ENCODE measurements at regions not wholly inside any gene's neighbourhood (a gene's known extent, or its start where the extent isn't known, plus 50 kb on each side); places are given as distances from the start of the nearest gene placed in this dataset.

DNA sequence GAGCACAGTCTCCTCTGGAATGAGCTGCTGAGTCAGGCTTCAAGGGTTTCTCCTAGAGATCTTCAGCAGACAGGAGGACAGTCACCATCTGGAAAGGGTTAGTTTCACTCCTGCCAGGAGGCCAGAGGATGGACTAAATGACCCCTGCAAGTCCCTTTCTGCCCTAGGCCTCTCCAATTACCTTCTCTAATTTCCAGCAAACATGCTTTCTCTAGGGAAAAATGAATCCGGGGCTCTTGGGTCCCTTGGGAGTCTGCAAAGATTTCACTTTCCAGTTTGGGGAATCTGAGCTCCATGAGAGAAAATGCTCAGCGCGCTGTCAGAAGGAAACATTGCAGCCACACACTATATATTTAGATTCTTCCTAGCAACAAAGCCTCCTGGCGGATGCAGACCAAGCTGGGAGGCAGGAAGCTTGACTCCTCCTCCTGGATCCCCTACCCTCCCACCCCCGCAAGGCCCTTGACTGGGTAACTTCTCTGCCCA, 184.4 kb upstream of the CCND2 start:
- CTCF ChIA-PET: interaction anchor here (0.6 to 1.8 kb wide), 4 partner anchors 11 to 188 kb away, joined by 3 to 7 read pairs (median 4); no protein-coding TSS in a partner anchor
- BruUV-seq (replicated peaks): no TSS peak

DNA sequence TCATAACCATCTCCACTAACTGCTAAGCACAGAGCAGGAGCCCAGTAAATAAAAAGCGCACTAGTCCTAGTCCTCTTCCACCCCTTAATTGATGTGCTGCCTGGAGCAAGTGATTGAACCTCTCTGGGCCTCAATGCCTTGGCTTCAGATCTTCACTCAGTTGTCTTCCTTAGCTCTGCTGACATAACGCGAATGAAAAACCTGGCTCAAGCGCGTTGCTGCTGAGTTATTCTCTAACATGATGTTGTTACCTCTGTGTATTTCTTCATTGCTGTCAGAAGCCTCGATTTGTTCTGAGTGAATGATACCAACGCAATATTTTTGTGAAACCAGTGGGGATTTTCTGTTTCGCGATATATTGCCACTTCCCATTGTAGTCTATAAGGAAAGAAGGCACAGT, 185.1 kb upstream of the CCND2 start:
- intact Hi-C loops (cut with micrococcal nuclease): no loop called here
- H3K4me1 Mint-ChIP-seq (ENCODE audit: insufficient read depth, unreplicated experiment): no peaks in the 10 kb centered on the region
- no TSS peak for BruUV-seq (replicated peaks)
- DNase-seq (ENCODE audit: unreplicated experiment): no peak
- no peaks in the 10 kb centered on the region for H3K36me3 Mint-ChIP-seq (ENCODE audit: insufficient read depth, unreplicated experiment)
- TF ChIP-seq, protein P1, sequence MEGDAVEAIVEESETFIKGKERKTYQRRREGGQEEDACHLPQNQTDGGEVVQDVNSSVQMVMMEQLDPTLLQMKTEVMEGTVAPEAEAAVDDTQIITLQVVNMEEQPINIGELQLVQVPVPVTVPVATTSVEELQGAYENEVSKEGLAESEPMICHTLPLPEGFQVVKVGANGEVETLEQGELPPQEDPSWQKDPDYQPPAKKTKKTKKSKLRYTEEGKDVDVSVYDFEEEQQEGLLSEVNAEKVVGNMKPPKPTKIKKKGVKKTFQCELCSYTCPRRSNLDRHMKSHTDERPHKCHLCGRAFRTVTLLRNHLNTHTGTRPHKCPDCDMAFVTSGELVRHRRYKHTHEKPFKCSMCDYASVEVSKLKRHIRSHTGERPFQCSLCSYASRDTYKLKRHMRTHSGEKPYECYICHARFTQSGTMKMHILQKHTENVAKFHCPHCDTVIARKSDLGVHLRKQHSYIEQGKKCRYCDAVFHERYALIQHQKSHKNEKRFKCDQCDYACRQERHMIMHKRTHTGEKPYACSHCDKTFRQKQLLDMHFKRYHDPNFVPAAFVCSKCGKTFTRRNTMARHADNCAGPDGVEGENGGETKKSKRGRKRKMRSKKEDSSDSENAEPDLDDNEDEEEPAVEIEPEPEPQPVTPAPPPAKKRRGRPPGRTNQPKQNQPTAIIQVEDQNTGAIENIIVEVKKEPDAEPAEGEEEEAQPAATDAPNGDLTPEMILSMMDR (IDR thresholded peaks at IDR 0.05; ENCODE audit: unreplicated experiment): no peak
- H3K9me3 Mint-ChIP-seq (ENCODE audit: unreplicated experiment): no peaks in the 10 kb centered on the region
- no peak overlapping the region for H3K4me3 Mint-ChIP-seq (ENCODE audit: unreplicated experiment)
- ChIA-PET CTCF (interaction anchor here (1.0 kb wide), 1 partner anchor 19 kb away, joined by 3 read pairs; no protein-coding TSS in a partner anchor), POLR2A (interaction anchor here (0.6 kb wide), 1 partner anchor 11 kb away, joined by 5 read pairs; no protein-coding TSS in a partner anchor)
- peaks cover 52% of the 10 kb centered on the region for H3K27me3 Mint-ChIP-seq (ENCODE audit: insufficient read depth, unreplicated experiment)
- no peak overlapping the region for H3K27ac Mint-ChIP-seq (ENCODE audit: low read depth, unreplicated experiment)

More for the DNA sequence above, 184.4 kb upstream of the CCND2 start:
- H3K4me1 Mint-ChIP-seq (ENCODE audit: insufficient read depth, unreplicated experiment): no peaks in the 10 kb centered on the region
- no peak for DNase-seq (ENCODE audit: unreplicated experiment)
- TF ChIP-seq, protein P1 (IDR thresholded peaks at IDR 0.05; ENCODE audit: unreplicated experiment): no peak
- peaks cover 52% of the 10 kb centered on the region for H3K27me3 Mint-ChIP-seq (ENCODE audit: insufficient read depth, unreplicated experiment)
- H3K9me3 Mint-ChIP-seq (ENCODE audit: unreplicated experiment): no peaks in the 10 kb centered on the region
- H3K4me3 Mint-ChIP-seq (ENCODE audit: unreplicated experiment): no peak overlapping the region
- H3K36me3 Mint-ChIP-seq (ENCODE audit: insufficient read depth, unreplicated experiment): no peaks in the 10 kb centered on the region
- intact Hi-C loops (cut with micrococcal nuclease): no loop called here
- POLR2A ChIA-PET: no interaction called here
- H3K27ac Mint-ChIP-seq (ENCODE audit: low read depth, unreplicated experiment): no peak overlapping the region

DNA sequence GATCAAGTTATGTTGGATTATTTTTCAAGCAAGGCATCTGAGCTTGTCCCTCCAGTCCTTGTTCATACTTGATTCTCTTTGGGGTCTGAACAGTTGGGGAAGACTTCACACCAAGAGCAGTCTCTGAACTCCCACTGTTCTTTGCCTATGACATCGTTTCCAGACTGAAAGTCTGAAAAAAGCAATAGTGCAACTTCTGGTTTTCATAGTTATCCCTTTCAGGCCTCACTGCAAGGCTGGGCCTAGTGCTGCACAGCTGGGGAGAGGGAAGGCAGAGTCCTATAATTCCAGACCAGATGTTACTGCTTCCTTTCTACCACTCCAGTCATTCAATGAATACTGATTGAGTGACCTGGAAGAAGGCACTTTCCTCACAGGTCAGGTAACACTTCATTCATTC, 187.1 kb upstream of the CCND2 start:
- H3K36me3 Mint-ChIP-seq (ENCODE audit: insufficient read depth, unreplicated experiment): no peaks in the 10 kb centered on the region
- BruUV-seq (replicated peaks): no TSS peak
- ChIA-PET CTCF (no interaction called here), POLR2A (no interaction called here)
- no peak overlapping the region for H3K4me3 Mint-ChIP-seq (ENCODE audit: unreplicated experiment)
- H3K27ac Mint-ChIP-seq (ENCODE audit: low read depth, unreplicated experiment): no peak overlapping the region
- no peaks in the 10 kb centered on the region for H3K4me1 Mint-ChIP-seq (ENCODE audit: insufficient read depth, unreplicated experiment)
- no peak for DNase-seq (ENCODE audit: unreplicated experiment)
- H3K9me3 Mint-ChIP-seq (ENCODE audit: unreplicated experiment): no peaks in the 10 kb centered on the region
- intact Hi-C loops (cut with micrococcal nuclease): no loop called here
- peaks cover 44% of the 10 kb centered on the region for H3K27me3 Mint-ChIP-seq (ENCODE audit: insufficient read depth, unreplicated experiment)
- TF ChIP-seq, protein P1 (IDR thresholded peaks at IDR 0.05; ENCODE audit: unreplicated experiment): no peak

DNA sequence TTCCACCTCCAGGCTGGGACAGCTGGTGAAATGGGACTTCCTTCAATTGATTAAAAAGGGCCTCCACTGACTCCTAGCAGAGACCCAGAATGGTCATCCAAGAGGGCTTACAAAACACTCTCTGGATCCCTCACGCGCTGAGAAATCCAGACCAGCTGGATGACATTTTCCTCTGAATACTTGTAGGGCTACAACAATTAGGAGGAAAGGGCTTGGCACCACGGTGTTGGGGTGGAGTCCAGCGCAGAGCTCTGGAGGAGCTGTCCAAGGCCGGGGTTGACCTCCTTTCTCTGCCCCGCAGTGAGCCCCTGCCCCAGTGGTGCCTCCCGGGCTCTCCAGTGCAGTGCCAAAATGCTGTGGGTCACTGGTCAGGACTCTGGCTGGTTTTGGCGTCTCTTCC, 189.0 kb upstream of the CCND2 start:
- Mint-ChIP-seq H3K36me3 (ENCODE audit: insufficient read depth, unreplicated experiment) (no peaks in the 10 kb centered on the region), H3K4me1 (ENCODE audit: insufficient read depth, unreplicated experiment) (no peaks in the 10 kb centered on the region), H3K9me3 (ENCODE audit: unreplicated experiment) (no peaks in the 10 kb centered on the region), H3K27ac (ENCODE audit: low read depth, unreplicated experiment) (no peak overlapping the region), H3K4me3 (ENCODE audit: unreplicated experiment) (no peak overlapping the region), H3K27me3 (ENCODE audit: insufficient read depth, unreplicated experiment) (peaks cover 50% of the 10 kb centered on the region)
- ChIA-PET POLR2A (no interaction called here), CTCF (interaction anchor here (0.6 kb wide), 2 partner anchors 55 to 324 kb away, joined by 3 read pairs; no protein-coding TSS in a partner anchor)
- BruUV-seq (replicated peaks): no TSS peak
- no peak for DNase-seq (ENCODE audit: unreplicated experiment)
- intact Hi-C loops (cut with micrococcal nuclease): no loop called here
- TF ChIP-seq, protein P1 (IDR thresholded peaks at IDR 0.05; ENCODE audit: unreplicated experiment): no peak

All from MCF 10A (cell line).